MM.1S (cell line): ENCODE measurements at regions not wholly inside any gene's neighbourhood (a gene's known extent, or its start where the extent isn't known, plus 50 kb on each side); places are given as distances from the start of the nearest gene placed in this dataset.

Experiments used
- CTCF ChIP-seq: fragments of 300-600 bp; sonication (generic); IDR thresholded peaks from 2 replicates; pipeline ENCODE4 v1.5.1; 2016; ENCODE audit warnings: antibody characterized with exemption, low read length, mixed read lengths
- EZH2phosphoT487 ChIP-seq: fragments of 300-600 bp; sonication (generic); IDR thresholded peaks from 2 replicates; pipeline ENCODE4 v1.6.1; 2018; ENCODE audit warnings: antibody characterized with exemption, low read length

GRCh38 chr7:114294036-114294435 is 120.6 kb upstream of the FOXP2 start:
- no peak for TF ChIP-seq CTCF
- TF ChIP-seq EZH2phosphoT487 = no peak
